IPS-18a (cell line): ENCODE measurements at regions not wholly inside any gene's neighbourhood (a gene's known extent, or its start where the extent isn't known, plus 50 kb on each side); places are given as distances from the start of the nearest gene placed in this dataset.

Source experiments
- H3K27ac ChIP-seq: one replicate; pipeline ENCODE4 v1.5.1; 2013; ENCODE audit warnings: low read length
- H3K27me3 ChIP-seq: one replicate; pipeline ENCODE4 v1.6.1; 2013; ENCODE audit warnings: mild to moderate bottlenecking, low read length; ENCODE audit not compliant: control insufficient read depth, insufficient read depth
- H3K36me3 ChIP-seq: one replicate; pipeline ENCODE4 v1.6.1; 2013; ENCODE audit warnings: low read depth, low read length; ENCODE audit not compliant: control insufficient read depth
- H3K4me1 ChIP-seq: one replicate; pipeline ENCODE4 v1.6.1; 2013; ENCODE audit warnings: low read depth, low read length; ENCODE audit not compliant: control insufficient read depth
- H3K4me3 ChIP-seq: one replicate; pipeline ENCODE4 v1.5.1; 2013; ENCODE audit warnings: low read length
- H3K9ac ChIP-seq: one replicate; pipeline ENCODE4 v1.6.1; 2013; ENCODE audit warnings: mild to moderate bottlenecking, low read length, moderate library complexity
- H3K9me3 ChIP-seq: one replicate; pipeline ENCODE4 v1.6.1; 2013; ENCODE audit warnings: low read depth, low read length; ENCODE audit not compliant: control insufficient read depth

- no peak overlapping the region for H3K4me3 ChIP-seq
- no peaks in the 10 kb centered on the region for H3K9me3 ChIP-seq
- H3K27ac ChIP-seq = no peak overlapping the region
- H3K4me1 ChIP-seq = peaks cover 8% of the 10 kb centered on the region
- H3K9ac ChIP-seq = no peak overlapping the region
- H3K27me3 ChIP-seq = no peaks in the 10 kb centered on the region
- no peaks in the 10 kb centered on the region for H3K36me3 ChIP-seq
These were observed 91.0 kb upstream of the RAB6C start for GRCh38 chr2:129888461-129888860.

- no peaks in the 10 kb centered on the region for H3K36me3 ChIP-seq
- H3K27ac ChIP-seq = no peak overlapping the region
- H3K9me3 ChIP-seq = no peaks in the 10 kb centered on the region
- H3K4me3 ChIP-seq = no peak overlapping the region
- H3K4me1 ChIP-seq = peaks cover 8% of the 10 kb centered on the region
- H3K27me3 ChIP-seq = no peaks in the 10 kb centered on the region
- H3K9ac ChIP-seq = no peak overlapping the region
These were observed 90.6 kb upstream of the RAB6C start for GRCh38 chr2:129888896-129889295.

- Histone ChIP-seq H3K36me3 (no peaks in the 10 kb centered on the region), H3K4me3 (no peak overlapping the region), H3K4me1 (no peaks in the 10 kb centered on the region), H3K27ac (no peak overlapping the region), H3K9ac (no peak overlapping the region), H3K9me3 (no peaks in the 10 kb centered on the region), H3K27me3 (no peaks in the 10 kb centered on the region)
These were observed 87.8 kb upstream of the RAB6C start for GRCh38 chr2:129891341-129892320.

DNA sequence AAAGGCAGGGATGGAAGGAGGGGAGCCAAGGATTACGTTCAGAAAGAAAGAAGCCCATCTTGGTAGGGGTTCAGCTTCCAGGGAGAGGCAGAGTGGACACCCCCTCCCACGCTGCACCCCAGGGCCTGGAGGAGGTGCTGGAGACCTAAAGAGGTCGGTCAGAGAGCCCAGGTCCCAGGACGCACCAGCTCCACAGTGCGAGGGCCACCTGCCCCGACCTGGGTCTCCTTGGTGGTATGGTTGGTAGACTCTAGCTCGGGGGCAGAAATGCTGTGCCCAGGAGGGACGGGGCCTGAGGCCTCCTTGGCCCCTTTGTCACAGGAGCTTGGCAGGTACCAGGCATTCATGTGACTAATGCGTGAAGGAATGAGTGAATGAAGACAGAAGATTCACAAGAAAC, 87.1 kb upstream of the RAB6C start:
- Histone ChIP-seq H3K4me1 (no peaks in the 10 kb centered on the region), H3K27me3 (no peaks in the 10 kb centered on the region), H3K9ac (no peak overlapping the region), H3K36me3 (no peaks in the 10 kb centered on the region), H3K4me3 (no peak overlapping the region), H3K27ac (no peak overlapping the region), H3K9me3 (no peaks in the 10 kb centered on the region)

GRCh38 chr2:129892773-129893172, 86.7 kb upstream of the RAB6C start:
- Histone ChIP-seq H3K9me3 (no peaks in the 10 kb centered on the region), H3K9ac (no peak overlapping the region), H3K27me3 (no peaks in the 10 kb centered on the region), H3K4me3 (no peak overlapping the region), H3K36me3 (no peaks in the 10 kb centered on the region), H3K4me1 (no peaks in the 10 kb centered on the region), H3K27ac (no peak overlapping the region)

DNA sequence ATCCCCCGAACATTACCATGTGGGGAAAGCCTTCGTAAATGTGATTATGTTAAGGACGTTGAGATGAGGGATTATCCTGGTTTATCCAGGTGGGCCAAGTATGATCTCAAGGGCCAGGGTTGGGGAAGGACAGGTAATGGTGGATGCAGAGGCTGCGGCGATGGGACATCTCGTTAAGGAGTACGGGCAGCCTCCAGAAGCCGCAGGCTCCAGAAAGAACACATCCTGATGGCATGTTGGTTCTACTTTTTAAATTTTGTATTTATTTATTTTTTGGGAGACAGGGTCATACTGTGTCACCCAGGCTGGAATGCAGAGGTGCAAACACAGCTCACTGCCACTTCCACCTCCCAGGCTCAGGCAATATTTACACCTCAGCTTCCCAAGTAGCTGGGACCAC, 86.2 kb upstream of the RAB6C start:
- no peaks in the 10 kb centered on the region for H3K9me3 ChIP-seq
- no peak overlapping the region for H3K4me3 ChIP-seq
- H3K27me3 ChIP-seq = no peaks in the 10 kb centered on the region
- no peak overlapping the region for H3K27ac ChIP-seq
- H3K9ac ChIP-seq = no peak overlapping the region
- H3K4me1 ChIP-seq = no peaks in the 10 kb centered on the region
- no peaks in the 10 kb centered on the region for H3K36me3 ChIP-seq

- Histone ChIP-seq H3K27me3 (no peaks in the 10 kb centered on the region), H3K4me1 (no peaks in the 10 kb centered on the region), H3K4me3 (no peak overlapping the region), H3K27ac (no peak overlapping the region), H3K36me3 (no peaks in the 10 kb centered on the region), H3K9ac (no peak overlapping the region), H3K9me3 (no peaks in the 10 kb centered on the region)
These were observed 84.8 kb upstream of the RAB6C start for GRCh38 chr2:129894616-129895015.

DNA sequence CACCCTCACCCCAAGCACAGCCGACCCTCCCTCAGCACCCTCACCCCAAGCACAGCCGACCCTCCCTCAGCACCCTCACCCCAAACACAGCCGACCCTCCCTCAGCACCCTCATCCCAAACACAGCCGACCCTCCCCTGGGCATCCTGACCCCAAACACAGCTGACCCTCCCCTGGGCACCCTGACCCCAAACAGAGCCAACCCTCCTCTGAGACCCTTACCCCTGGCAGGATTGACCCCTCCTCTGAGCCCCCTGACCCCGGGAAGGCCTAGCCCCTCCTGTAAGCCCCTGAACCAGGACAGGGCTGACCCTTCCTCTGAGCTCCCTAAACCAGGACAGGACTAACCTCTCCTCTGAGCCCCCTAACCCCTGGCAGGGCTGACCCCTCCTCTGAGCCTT, 84.4 kb upstream of the RAB6C start:
- H3K9me3 ChIP-seq = no peaks in the 10 kb centered on the region
- no peaks in the 10 kb centered on the region for H3K36me3 ChIP-seq
- no peak overlapping the region for H3K27ac ChIP-seq
- no peak overlapping the region for H3K4me3 ChIP-seq
- H3K27me3 ChIP-seq = no peaks in the 10 kb centered on the region
- H3K4me1 ChIP-seq = no peaks in the 10 kb centered on the region
- no peak overlapping the region for H3K9ac ChIP-seq

GRCh38 chr2:129895526-129896082, 83.9 kb upstream of the RAB6C start:
- no peaks in the 10 kb centered on the region for H3K27me3 ChIP-seq
- H3K4me3 ChIP-seq = no peak overlapping the region
- no peaks in the 10 kb centered on the region for H3K4me1 ChIP-seq
- H3K36me3 ChIP-seq = no peaks in the 10 kb centered on the region
- H3K9me3 ChIP-seq = no peaks in the 10 kb centered on the region
- no peak overlapping the region for H3K27ac ChIP-seq
- no peak overlapping the region for H3K9ac ChIP-seq

- no peak overlapping the region for H3K4me3 ChIP-seq
These were observed 83.0 kb upstream of the RAB6C start for GRCh38 chr2:129896226-129897100.

GRCh38 chr2:129901754-129902415, 77.6 kb upstream of the RAB6C start:
- Histone ChIP-seq H3K36me3 (no peaks in the 10 kb centered on the region), H3K9me3 (no peaks in the 10 kb centered on the region), H3K4me1 (no peaks in the 10 kb centered on the region), H3K4me3 (no peak overlapping the region), H3K27me3 (no peaks in the 10 kb centered on the region), H3K27ac (no peak overlapping the region), H3K9ac (no peak overlapping the region)

More at GRCh38 chr2:129896226-129897100, 83.0 kb upstream of the RAB6C start:
- Histone ChIP-seq H3K36me3 (no peaks in the 10 kb centered on the region), H3K9me3 (no peaks in the 10 kb centered on the region), H3K9ac (no peak overlapping the region), H3K27ac (no peak overlapping the region), H3K4me1 (no peaks in the 10 kb centered on the region), H3K27me3 (no peaks in the 10 kb centered on the region)
